HG03095 (cell line): ENCODE measurements at regions not wholly inside any gene's neighbourhood (a gene's known extent, or its start where the extent isn't known, plus 50 kb on each side); places are given as distances from the start of the nearest gene placed in this dataset.
"Not testable (repeated sequence)": the region's sequence is repeated elsewhere in the genome, so short reads cannot be mapped to it uniquely, and the experiment has no call there.

Source experiments
- ATAC-seq: cut with Tn5 transposase; IDR thresholded peaks from one replicate; pipeline ENCODE4 v1.9.1; 2021; ENCODE audit warnings: moderate library complexity; ENCODE audit not compliant: unreplicated experiment

DNA sequence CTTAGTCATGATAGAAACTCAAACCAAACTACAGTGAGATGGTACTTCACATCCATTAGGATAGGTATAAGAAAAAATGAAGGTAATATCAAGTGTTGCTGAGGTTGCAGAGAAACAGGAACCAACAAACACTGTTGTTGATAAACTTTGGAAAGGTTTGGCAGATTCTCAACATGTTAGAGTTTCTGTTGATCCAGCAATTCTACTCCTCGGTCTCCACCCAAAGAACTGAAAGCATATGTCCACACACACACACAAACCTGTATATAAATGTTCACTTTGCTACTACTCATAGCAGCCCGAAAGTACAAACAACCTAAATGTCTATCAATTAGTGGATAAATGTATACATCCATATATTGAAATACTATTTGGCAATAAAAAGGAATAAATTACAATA lies 128.3 kb upstream of the CARMIL1 start:
- ATAC-seq = no peak

DNA sequence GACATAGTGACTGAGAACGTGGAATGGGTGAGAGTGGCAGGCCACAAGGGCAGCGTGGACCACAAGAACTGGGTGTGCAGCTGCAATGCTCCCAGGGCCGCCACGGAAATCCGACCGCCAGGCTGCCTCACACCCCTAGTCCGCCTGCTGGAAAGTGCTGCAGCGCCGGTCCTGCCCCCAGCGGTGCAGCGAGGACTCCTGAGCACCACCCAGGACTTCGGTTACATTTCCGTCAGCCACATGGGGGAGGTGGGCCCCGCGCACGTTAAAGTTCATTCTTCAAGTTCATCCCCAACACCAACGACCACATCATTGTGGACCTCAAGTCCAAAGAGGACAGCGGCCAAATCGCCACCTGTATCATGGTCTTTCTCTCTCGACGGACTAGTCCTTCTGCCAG lies 126.1 kb upstream of the CARMIL1 start:
- no peak for ATAC-seq

DNA sequence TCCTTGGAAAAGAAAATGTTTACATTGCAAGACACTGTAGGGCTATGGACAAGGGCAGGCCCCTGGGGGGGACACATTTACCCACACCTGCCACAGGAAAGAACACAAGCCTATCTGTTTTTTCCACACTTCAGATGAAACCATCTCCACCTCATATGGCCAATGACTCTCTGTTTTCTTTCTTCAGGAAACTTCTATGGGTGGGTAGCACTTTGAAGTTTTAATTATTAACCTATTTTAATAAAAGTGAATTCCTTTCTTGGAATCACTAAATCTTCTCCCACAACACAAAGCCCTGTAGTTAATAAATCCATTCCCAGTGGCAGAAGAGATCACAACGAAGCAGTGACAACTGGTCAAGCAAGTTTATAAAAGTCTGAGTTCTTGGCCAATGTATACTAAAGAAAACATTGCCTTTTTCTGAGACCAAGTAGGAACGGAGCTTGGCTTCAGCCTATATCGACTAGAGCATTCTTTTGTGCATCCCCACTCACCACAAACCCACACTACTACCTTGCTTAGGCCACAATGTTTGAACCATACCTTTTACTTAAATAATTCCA lies 125.1 kb upstream of the CARMIL1 start:
- no peak for ATAC-seq

DNA sequence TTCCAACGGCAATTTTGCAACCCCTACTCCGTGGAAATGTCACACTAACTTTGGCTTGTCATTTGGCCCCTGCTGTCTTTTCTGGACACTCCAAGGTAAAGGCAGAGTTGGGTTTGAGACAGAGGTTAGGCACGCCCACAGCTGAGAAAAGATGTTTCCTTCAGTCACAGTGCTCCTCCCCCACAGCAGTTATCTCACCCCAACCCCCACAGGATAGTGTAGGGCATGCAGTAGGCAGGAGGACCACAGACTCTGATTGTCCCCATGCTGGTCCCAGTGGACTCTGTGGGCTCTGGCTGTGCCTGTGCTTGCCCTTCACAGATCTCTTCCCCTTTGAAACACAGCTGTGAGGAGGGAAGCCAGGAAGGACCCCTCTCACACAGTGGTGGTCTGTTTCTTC lies 124.0 kb upstream of the CARMIL1 start:
- ATAC-seq = no peak

DNA sequence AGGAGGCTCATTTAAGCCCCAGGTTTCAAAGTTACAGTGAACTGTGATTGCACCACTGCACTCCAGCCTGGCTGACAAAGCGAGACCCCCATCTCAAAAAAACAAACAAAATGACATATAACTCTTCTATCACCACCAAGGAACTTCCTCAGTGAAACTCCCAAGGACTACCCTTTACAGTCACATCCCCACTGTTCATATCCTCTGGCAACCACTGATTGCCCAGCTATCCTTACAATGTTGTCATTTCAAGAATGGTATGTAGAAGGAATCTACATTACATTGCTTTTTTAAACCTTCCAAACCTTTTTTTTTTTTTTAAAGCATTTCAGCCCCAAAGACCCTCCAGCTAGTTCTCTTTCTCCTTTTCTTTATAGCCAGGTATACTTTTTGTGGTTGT lies 123.1 kb upstream of the CARMIL1 start:
- ATAC-seq = no peak

DNA sequence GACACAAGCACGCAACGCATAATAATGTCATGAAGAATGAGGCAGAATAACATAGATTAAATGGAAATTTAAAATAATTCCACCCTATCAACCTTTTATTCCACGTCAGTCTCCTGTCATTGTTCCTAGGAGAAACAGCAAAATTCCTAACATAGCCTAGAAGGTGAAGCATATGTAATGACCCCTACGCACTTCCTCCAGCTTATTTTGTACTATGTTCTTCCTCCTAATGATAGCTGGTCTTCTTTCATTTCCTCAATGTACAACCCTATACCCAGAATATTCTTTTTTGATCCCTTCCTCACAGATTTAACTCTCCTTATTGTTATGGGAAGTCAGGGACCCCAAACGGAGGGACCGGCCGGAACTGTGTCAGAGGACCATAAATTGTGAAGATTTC lies 122.0 kb upstream of the CARMIL1 start:
- no peak for ATAC-seq

DNA sequence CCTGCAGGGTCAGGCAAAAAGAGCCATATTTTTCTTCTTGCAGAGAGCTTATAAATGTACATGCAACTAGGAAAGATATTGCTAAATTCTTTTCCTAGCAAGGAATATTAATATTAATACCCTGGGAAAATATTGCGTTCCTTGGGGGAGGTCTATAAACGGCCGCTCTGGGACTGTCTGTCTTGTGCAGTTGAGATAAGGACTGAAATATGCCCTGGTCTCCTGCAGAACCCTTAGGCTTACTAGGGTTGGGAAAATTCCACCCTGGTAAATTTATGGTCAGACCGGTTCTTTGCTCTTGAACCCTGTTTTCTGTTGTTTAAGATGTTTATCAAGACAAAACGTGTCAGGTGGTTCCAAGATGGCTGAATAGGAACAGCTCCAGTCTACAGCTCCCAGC lies 121.3 kb upstream of the CARMIL1 start:
- ATAC-seq = no peak

DNA sequence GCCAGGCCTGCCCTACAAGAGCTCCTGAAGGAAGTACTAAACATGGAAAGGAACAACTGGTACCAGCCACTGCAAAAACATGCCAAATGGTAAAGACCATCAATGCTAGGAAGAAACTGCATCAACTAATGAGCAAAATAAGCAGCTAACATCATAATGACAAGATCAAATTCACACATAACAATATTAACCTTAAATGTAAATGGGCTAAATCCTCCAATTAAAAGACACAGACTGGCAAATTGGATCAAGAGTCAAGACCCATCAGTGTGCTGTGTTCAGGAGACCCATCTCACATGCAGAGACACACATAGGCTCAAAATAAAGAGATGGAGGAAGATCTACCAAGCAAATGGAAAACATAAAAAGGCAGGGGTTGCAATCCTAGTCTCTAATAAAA lies 119.0 kb upstream of the CARMIL1 start:
- not testable (repeated sequence) for ATAC-seq

DNA sequence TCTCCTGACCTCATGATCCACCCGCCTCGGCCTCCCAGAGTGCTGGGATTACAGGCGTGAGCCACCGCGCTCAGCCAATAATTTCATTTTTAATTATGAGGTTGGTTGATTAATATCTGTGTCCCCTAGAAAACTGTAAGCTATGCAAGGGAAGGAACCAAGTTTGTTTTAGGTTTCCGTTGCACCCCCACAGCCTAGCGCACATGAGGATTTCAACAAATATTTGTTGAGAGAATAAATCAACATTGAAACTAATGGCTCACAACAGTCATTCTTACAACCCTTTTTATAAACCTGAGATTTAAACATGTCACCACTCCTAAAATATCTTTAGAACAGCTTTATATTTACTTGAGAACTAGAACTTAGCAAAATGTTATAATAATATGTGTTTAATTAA lies 114.0 kb upstream of the CARMIL1 start:
- no peak for ATAC-seq

DNA sequence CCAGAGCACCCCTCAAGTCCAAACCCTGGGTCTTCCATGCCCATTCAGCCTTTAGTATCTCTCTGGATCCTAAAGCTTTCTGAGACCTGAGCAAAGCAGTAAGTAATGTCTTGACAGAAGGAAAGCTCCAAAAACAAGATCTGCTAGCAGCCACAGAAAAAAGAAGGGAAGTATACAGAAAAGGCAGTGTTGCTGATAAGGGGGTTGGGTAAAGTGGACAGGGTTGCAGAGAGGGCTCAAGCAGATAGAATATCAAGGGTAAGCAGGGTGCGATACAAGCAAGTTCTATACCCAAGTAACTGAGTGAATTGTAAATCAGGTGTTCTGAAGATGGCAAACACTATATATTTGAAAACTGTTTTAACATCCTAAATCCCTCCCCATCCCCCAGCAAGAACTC lies 113.4 kb upstream of the CARMIL1 start:
- no peak for ATAC-seq

DNA sequence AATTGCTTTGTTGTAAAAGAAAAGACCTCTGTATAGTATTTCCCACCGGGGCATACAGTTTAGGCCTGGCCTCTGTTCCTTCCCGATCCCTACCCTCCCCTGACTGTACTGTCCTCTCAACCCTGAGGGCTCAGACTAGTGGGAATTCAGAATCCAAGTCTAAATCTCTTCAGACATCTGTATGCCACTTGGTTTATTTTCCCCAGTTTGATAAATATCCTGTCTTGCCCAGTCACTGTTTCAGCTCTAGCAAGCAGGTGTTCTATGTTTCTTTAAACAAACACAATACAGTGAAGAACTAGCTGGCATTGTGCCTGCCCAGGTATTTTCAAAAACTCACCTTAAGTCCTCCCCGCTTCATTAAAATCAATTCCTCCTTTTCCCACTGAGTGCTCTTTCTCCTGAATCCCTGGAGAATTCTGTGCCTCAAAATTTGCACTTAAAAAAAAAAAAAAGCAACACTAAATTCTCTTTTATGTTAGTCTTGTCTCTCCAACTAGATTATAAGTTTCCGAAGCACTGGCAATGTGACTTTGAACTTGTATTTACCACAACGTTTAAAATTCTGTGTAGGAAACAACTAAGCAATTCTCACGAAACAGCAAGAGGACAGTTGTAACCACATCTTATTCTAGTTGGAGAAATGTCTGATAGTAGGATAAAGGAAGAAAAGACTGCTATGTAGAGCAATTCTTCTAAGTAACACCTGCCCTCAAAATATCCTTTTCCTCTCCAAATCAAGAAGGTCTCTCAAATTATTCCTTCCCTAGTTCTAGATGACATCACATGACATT lies 112.0 kb upstream of the CARMIL1 start:
- no peak for ATAC-seq

DNA sequence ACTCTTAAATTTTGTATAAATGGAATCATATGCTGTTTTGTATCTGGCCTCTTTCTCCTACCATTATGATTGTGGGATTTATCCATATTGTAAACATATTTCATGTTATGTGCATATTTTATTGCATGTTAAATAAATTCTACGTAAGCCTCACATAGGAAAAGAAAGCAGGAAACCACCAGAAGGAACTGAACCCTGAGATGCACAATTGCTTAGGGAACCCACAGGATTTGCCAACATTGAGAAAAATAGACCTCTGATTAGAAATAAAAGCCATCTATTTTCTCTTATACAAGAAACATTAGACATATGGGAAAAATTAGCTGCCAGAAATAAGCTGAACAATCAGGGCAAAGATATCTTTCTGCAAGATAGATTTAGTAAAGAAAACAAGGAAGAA lies 111.2 kb upstream of the CARMIL1 start:
- ATAC-seq = no peak

DNA sequence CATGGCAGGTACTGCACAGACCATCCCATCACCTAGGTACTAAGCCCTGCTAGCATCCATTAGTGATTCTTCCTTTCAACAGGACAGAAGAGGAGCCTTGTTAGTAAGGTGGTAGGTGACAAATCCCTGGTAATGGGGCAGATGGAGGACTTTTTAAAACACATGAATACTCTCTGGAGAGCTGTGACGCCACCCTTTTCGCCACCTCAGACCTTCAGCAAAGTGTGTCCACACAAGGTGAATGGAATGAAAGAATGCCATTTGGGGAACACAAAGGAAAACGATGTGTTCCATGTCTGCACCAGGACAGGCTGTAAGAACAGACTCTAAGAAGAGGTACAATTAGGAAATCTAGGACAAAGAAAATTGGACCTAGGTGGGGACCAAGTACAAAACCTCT lies 110.5 kb upstream of the CARMIL1 start:
- no peak for ATAC-seq

DNA sequence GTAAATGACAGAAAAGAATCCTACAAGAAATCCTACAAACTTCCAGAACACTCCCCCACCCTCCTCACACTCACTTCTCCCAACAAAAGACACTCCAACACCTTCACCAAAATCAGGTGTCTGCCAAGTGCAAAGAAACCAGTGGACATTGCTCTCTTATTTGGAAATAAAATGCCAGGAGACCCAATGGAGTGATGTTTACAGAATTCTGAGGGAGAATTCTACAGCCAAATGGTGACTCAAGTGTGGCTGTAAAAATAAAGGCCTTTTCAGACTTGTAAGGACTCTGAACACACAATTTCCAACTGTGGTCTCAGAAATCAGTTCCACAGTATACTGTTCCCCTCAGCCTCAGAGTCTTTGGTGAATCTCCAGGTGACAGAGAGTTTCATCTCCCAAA lies 109.6 kb upstream of the CARMIL1 start:
- no peak for ATAC-seq

DNA sequence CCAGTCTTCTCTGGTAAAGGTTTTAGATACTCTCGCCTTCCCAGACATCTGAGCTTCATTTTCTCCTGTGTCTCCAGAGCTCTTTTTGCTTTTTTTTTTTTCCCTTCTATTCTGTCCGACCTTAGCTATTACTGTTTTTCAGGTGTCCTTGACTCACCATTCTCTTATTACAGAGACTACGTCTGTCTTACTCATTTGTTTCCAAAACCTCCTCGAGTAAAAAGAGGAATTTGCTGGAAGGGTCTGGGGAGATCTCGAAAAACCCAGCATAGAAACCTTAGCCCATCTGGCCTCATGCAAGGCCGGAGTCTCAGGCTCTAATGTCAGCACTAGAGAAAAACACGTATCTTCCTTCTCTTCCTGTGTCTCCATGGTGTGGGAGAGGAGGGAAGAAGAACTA lies 109.2 kb upstream of the CARMIL1 start:
- no peak for ATAC-seq

DNA sequence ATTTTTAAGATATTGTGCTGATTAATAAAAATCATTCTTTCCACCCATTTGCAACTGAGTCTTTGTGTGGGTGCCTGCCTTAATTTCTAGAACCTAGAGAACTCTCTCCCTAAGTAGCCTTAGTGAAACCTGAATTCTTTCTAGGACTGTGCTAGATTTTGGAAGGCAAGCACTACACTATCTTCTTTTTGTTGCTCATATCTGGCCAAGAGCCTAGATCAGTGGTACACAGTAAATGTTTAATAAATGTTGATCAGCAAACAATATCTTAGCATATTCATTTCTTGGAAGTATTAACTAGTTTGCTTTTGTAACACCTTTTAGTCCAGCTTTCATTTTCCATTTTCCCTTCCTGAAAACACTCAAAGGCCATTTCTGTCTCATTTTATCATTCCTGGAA lies 108.5 kb upstream of the CARMIL1 start:
- no peak for ATAC-seq

DNA sequence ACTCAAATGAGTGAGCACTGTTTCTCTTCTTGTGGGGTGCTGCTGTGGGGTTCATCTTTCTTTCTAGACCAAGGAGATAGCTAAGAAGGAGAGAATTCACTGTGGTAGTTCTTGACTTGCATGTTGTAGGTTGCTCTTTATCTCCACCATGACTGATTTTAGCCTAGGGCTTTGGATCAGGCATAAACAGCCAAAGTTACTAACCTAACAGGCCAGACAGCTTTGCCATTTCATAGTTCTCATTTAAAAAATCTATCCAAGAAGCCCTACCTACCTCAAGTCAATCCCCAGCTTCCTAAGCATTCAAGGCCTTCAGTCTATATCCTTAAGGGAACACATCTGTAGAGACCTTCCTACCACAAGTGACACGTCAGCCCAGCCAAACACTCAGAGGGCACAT lies 107.9 kb upstream of the CARMIL1 start:
- ATAC-seq = no peak

DNA sequence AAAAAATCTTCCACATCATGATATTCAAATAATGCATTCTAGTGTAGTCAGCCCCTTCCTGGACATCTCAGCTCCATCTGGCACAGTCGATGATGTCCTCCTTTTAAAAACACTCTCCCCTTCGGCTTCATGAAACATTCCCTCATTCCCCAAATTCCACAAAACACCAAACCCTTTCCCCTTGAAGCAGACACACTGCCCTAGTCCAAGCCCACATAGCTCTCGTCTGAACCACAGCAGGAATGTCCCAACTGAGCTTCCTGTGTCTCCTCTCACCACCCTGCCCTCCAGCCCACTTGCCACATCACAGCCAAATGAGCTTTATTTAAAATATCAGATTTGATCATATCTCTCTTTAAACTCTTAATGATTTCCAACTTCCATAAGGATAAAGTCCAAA lies 106.4 kb upstream of the CARMIL1 start:
- ATAC-seq = no peak

DNA sequence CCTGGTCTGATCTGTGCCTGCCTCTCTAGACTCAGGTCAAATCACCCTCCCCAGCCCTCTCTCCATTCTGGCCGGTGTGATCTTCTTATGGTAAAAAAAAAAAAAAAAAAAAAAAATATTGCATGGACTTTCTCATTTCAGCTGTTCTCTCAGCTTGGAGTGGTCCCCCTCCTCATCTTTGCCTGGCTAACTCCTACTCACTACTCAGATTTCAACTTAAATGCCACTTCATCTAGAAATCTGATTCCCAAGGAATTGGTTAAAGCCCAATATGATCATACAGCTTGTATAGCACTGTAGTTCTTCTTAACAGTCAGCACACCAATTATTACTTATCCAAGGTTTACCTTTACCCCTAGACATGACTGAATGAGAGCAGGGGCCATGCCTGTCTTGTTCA lies 105.9 kb upstream of the CARMIL1 start:
- ATAC-seq = no peak

DNA sequence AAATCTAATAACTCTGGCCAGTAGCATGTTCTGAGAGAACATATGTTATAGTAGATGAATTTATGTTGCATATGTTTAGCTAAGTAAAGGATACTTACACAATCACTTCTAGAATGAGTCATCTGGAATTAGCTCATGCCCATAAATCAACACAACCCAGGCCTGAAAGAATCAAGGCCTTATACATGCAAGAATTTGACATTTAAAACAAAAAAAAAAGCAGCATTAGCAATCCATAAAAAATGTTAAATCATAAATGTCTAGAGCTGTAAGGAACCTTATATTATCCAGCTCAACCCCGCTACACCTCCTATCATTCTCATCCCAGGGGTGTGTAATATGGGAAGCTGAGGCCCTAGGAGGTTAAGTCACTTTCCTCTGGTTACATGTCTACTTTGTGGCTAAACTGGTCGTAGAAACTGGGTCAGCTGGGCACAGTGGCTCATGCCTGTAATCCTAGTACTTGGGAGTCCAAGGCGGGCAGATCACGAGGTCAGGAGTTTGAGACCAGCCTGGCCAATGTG lies 105.2 kb upstream of the CARMIL1 start:
- no peak for ATAC-seq

DNA sequence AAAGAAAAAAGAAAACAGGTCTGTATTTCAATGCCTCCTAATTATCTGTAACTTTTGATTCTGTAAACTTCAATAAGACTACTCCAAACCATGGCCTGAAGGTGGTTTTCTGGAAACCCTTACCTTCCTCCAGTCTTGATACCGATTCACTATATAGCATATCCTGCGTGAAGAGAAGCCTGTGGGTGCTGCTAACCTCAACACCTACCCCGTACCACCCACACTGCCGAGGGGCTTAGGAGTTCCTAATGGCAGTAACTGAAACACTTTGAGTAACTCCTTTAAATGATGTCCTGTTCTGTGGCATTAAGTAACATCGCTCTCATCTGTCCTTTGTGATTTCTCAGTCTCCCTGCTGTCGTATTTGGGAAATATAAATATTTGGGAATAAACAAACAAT lies 104.5 kb upstream of the CARMIL1 start:
- ATAC-seq = no peak

DNA sequence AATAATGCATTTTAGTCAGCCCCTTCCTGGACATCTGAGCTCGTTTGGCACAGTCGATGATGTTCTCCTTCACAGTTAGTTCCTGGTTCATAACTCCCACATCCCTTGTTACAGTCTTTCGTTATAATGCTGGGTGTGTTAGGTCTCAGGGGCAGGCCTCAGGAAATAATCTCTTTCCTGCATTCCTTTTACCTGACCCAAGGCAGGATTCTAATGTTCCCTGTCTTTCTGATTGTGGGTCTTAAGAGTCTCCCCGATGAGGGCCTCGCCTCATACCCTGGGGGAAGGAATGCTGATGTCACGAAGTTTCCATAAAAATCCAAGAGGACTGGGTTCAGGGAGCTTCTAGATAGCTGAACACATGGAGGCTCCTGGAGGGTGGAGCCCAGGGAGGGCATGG lies 104.0 kb upstream of the CARMIL1 start:
- ATAC-seq = no peak

DNA sequence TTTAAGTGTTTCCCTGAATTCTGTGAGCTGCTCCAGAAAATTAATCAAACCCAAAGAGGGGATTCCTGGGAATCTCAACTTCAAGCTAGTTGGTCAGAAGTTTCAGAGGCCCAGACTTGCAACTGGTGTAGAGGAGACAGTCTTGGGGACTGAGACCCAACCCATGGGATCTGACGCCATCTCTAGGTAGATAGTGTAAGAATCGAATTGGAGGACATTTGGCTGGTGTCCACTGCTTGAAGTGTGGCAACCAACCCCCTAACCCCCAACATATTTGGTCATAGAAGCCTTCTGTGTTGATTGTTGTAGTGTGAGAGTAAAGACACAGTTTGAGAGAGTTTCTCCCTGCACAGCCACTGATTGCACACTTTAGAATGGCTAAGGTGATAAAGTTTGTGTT lies 103.5 kb upstream of the CARMIL1 start:
- ATAC-seq = no peak
